Neutrophil (primary cell): ENCODE measurements at regions not wholly inside any gene's neighbourhood (a gene's known extent, or its start where the extent isn't known, plus 50 kb on each side); places are given as distances from the start of the nearest gene placed in this dataset.

Experiments used
- H3K27ac ChIP-seq: fragments of 200-600 bp; sonication (generic); 2 replicates; pipeline ENCODE4 v1.5.1; 2016; ENCODE audit warnings: mild to moderate bottlenecking, moderate library complexity
- H3K27me3 ChIP-seq: fragments of 200-600 bp; sonication (generic); 2 replicates; pipeline ENCODE4 v1.6.0; 2016; ENCODE audit warnings: mild to moderate bottlenecking
- H3K36me3 ChIP-seq: fragments of 200-600 bp; sonication (generic); 2 replicates; pipeline ENCODE4 v1.5.1; 2017
- H3K4me1 ChIP-seq, 2 experiments: fragments of 200-600 bp in 1 of 2; sonication (generic) in 1 of 2; 1 replicate in 1 of 2; 2 replicates in 1 of 2; pipeline versions ENCODE4 v1.5.1 to v1.6.1; 2013 to 2016; ENCODE audit warnings: low read depth in 1 of 2, low read length in 1 of 2, mild to moderate bottlenecking in 1 of 2, moderate library complexity in 1 of 2; ENCODE audit not compliant: control insufficient read depth in 1 of 2, insufficient read depth in 1 of 2
- H3K4me3 ChIP-seq, 2 experiments: fragments of 200-600 bp in 1 of 2; sonication (generic) in 1 of 2; 1 replicate in 1 of 2; 2 replicates in 1 of 2; pipeline ENCODE4 v1.5.1; 2013 to 2016; ENCODE audit warnings: low read depth in 1 of 2, low read length in 1 of 2, mild to moderate bottlenecking in 1 of 2, moderate library complexity in 1 of 2
- H3K9me3 ChIP-seq: fragments of 200-600 bp; sonication (generic); 2 replicates; pipeline ENCODE4 v1.5.1; 2016
- CTCF ChIP-seq: fragments of 200-600 bp; sonication (generic); IDR thresholded peaks from 2 replicates; pipeline ENCODE4 v1.5.1; 2016; ENCODE audit warnings: antibody characterized with exemption

- Histone ChIP-seq H3K4me3 (no peak overlapping the region), H3K4me1 (no peaks in the 10 kb centered on the region), H3K27me3 (no peaks in the 10 kb centered on the region), H3K36me3 (no peaks in the 10 kb centered on the region), H3K27ac (no peak overlapping the region), H3K9me3 (no peaks in the 10 kb centered on the region)
- no peak for TF ChIP-seq CTCF
These were observed 381.6 kb upstream of the CADM1 start for GRCh38 chr11:115885535-115886421.

- Histone ChIP-seq H3K4me3 (no peak overlapping the region), H3K27me3 (no peaks in the 10 kb centered on the region), H3K36me3 (no peaks in the 10 kb centered on the region), H3K27ac (no peak overlapping the region), H3K9me3 (no peaks in the 10 kb centered on the region), H3K4me1 (no peaks in the 10 kb centered on the region)
- TF ChIP-seq CTCF = no peak
These were observed 380.8 kb upstream of the CADM1 start for GRCh38 chr11:115884800-115885534.

GRCh38 chr11:115874843-115875242 is 370.6 kb upstream of the CADM1 start:
- no peak overlapping the region for H3K4me3 ChIP-seq
- H3K36me3 ChIP-seq = no peaks in the 10 kb centered on the region
- no peaks in the 10 kb centered on the region for H3K9me3 ChIP-seq
- H3K27ac ChIP-seq = no peak overlapping the region
- no peak for TF ChIP-seq CTCF
- H3K27me3 ChIP-seq = no peaks in the 10 kb centered on the region
- peaks cover 0 to 13% of the 10 kb centered on the region in 2 experiments for H3K4me1 ChIP-seq

GRCh38 chr11:115873813-115874212 is 369.6 kb upstream of the CADM1 start:
- Histone ChIP-seq H3K27me3 (no peaks in the 10 kb centered on the region), H3K4me1 (peaks cover 0 to 13% of the 10 kb centered on the region in 2 experiments), H3K27ac (no peak overlapping the region), H3K9me3 (no peaks in the 10 kb centered on the region), H3K4me3 (no peak overlapping the region), H3K36me3 (no peaks in the 10 kb centered on the region)
- no peak for TF ChIP-seq CTCF

GRCh38 chr11:115872416-115872815 is 368.2 kb upstream of the CADM1 start:
- Histone ChIP-seq H3K4me3 (no peak overlapping the region), H3K27me3 (no peaks in the 10 kb centered on the region), H3K9me3 (no peaks in the 10 kb centered on the region), H3K27ac (peak overlapping the region; percentile 65), H3K4me1 (peaks cover 0 to 13% of the 10 kb centered on the region in 2 experiments), H3K36me3 (no peaks in the 10 kb centered on the region)
- no peak for TF ChIP-seq CTCF
